Mesenchymal stem cell (in vitro differentiated cells and primary cell): ENCODE measurements at regions not wholly inside any gene's neighbourhood (a gene's known extent, or its start where the extent isn't known, plus 50 kb on each side); places are given as distances from the start of the nearest gene placed in this dataset.

ENCODE experiments used
- DNase-seq: peaks from one replicate; pipeline ENCODE4 v3.0.0-alpha.2; 2013
- H2AFZ ChIP-seq: one replicate; pipeline ENCODE4 v1.6.1; 2013; ENCODE audit warnings: low read depth, mild to moderate bottlenecking, control low read depth, inconsistent platforms, low read length, moderate library complexity
- H2AK5ac ChIP-seq: 2 replicates; pipeline ENCODE4 v1.6.1; 2013; ENCODE audit warnings: low read length, moderate library complexity, mild to moderate bottlenecking, inconsistent platforms; ENCODE audit not compliant: severe bottlenecking
- H2BK120ac ChIP-seq: one replicate; pipeline ENCODE4 v1.6.1; 2013; ENCODE audit warnings: low read depth, mild to moderate bottlenecking, inconsistent platforms, low read length, moderate library complexity
- H2BK12ac ChIP-seq, 2 experiments: one replicate each; pipeline ENCODE4 v1.6.1; 2013; ENCODE audit warnings: inconsistent platforms in 2 of 2, low read length in 2 of 2, mild to moderate bottlenecking in 2 of 2, moderate library complexity in 2 of 2, control low read depth in 1 of 2
- H2BK15ac ChIP-seq: one replicate; pipeline ENCODE4 v1.6.1; 2013; ENCODE audit warnings: mild to moderate bottlenecking, low read depth, inconsistent platforms; ENCODE audit not compliant: poor library complexity, severe bottlenecking
- H2BK5ac ChIP-seq: 2 replicates; pipeline ENCODE4 v1.6.1; 2013; ENCODE audit warnings: low read depth, mild to moderate bottlenecking, low read length, control low read depth, inconsistent platforms; ENCODE audit not compliant: poor library complexity, severe bottlenecking
- H3K14ac ChIP-seq, 2 experiments: one replicate each; pipeline ENCODE4 v1.6.1; 2013; ENCODE audit warnings: inconsistent platforms in 2 of 2, low read length in 2 of 2, control low read depth in 1 of 2, mild to moderate bottlenecking in 1 of 2, moderate library complexity in 1 of 2
- H3K18ac ChIP-seq, 2 experiments: one replicate each; pipeline ENCODE4 v1.6.1; 2013; ENCODE audit warnings: inconsistent platforms in 2 of 2, low read length in 2 of 2, control low read depth in 1 of 2, low read depth in 1 of 2, mild to moderate bottlenecking in 1 of 2
- H3K23ac ChIP-seq, 2 experiments: one replicate each; pipeline ENCODE4 v1.6.1; 2013; ENCODE audit warnings: inconsistent platforms in 2 of 2, low read length in 2 of 2, mild to moderate bottlenecking in 2 of 2, moderate library complexity in 2 of 2, control low read depth in 1 of 2
- H3K27ac ChIP-seq: 2 replicates; pipeline ENCODE4 v1.5.1; 2013; ENCODE audit warnings: mild to moderate bottlenecking, moderate library complexity, low read length, control low read depth, inconsistent platforms; ENCODE audit not compliant: poor library complexity, severe bottlenecking
- H3K27me3 ChIP-seq, 2 experiments: 2 replicates each; pipeline versions ENCODE4 v1.6.1 to v1.7.0; 2013; ENCODE audit warnings: low read length in 2 of 2, mild to moderate bottlenecking in 2 of 2, moderate library complexity in 2 of 2, control low read depth in 1 of 2, inconsistent platforms in 1 of 2; ENCODE audit not compliant: control insufficient read depth in 1 of 2, insufficient read depth in 1 of 2
- H3K36me3 ChIP-seq, 2 experiments: 2 replicates each; pipeline versions ENCODE4 v1.6.1 to v1.7.0; 2013; ENCODE audit warnings: low read length in 2 of 2, control low read depth in 1 of 2, inconsistent platforms in 1 of 2, low read depth in 1 of 2, mild to moderate bottlenecking in 1 of 2; ENCODE audit not compliant: insufficient read depth in 2 of 2, control insufficient read depth in 1 of 2
- H3K4ac ChIP-seq, 2 experiments: one replicate each; pipeline ENCODE4 v1.6.1; 2013; ENCODE audit warnings: inconsistent platforms in 2 of 2, low read length in 2 of 2, mild to moderate bottlenecking in 2 of 2, moderate library complexity in 2 of 2, control low read depth in 1 of 2, low read depth in 1 of 2
- H3K4me1 ChIP-seq: 2 replicates; pipeline ENCODE4 v1.6.1; 2013; ENCODE audit warnings: low read depth, low read length, control low read depth; ENCODE audit not compliant: control insufficient read depth, insufficient read depth
- H3K4me2 ChIP-seq: 2 replicates; pipeline ENCODE4 v1.6.1; 2013; ENCODE audit warnings: low read length, mild to moderate bottlenecking, inconsistent platforms; ENCODE audit not compliant: poor library complexity, severe bottlenecking
- H3K4me3 ChIP-seq, 2 experiments: 2 replicates each; pipeline versions ENCODE4 v1.5.1 to v1.7.0; 2013; ENCODE audit warnings: low read length in 2 of 2, mild to moderate bottlenecking in 2 of 2, control low read depth in 1 of 2, low read depth in 1 of 2; ENCODE audit not compliant: insufficient read depth in 1 of 2
- H3K79me1 ChIP-seq: replicated peaks from 2 replicates; pipeline ENCODE4 v1.6.1; 2013; ENCODE audit warnings: mild to moderate bottlenecking, control low read depth, low read length, inconsistent platforms; ENCODE audit not compliant: poor library complexity, severe bottlenecking
- H3K9ac ChIP-seq: 2 replicates; pipeline ENCODE4 v1.7.0; 2013; ENCODE audit warnings: mild to moderate bottlenecking, low read length, moderate library complexity
- H3K9me3 ChIP-seq: 2 replicates; pipeline ENCODE4 v1.7.0; 2013; ENCODE audit warnings: mild to moderate bottlenecking, low read length; ENCODE audit not compliant: control insufficient read depth
- H4K8ac ChIP-seq: one replicate; pipeline ENCODE4 v1.6.1; 2013; ENCODE audit warnings: inconsistent platforms, mild to moderate bottlenecking, low read length, moderate library complexity
- H4K91ac ChIP-seq: one replicate; pipeline ENCODE4 v1.6.1; 2013; ENCODE audit warnings: mild to moderate bottlenecking, low read length, inconsistent platforms
- WGBS: methylation state at CpG from one replicate; pipeline ENCODE4 v1.1.7; 2013; ENCODE audit warnings: mixed read lengths; 5-methylcytosine and 5-hydroxymethylcytosine counted together

DNA sequence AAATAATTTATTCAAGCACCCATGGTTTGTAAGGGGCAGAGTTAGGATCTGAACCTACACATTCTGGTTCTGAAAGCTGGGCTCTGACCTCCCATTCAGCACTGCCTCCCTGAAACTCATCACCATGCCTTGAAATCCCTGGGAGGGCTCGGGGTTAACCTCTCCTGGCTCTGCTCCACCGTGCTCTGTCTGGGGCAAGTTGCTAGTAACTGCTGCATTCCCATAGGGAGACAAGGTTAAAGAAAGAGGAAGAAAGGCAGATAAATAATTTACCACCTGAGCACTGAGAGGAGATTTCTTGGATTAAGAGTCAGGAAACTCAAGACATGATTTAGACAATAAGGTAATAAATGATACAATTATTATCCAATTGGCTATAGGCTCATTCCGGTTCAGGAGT, 199.3 kb downstream of the KIF18A start:
- Histone ChIP-seq H2BK5ac (no peak overlapping the region), H3K4ac (peak overlapping the region in 1 of 2 experiments; percentile 42), H3K23ac (no peak overlapping the region), H3K9ac (no peak overlapping the region), H2BK12ac (peak overlapping the region in 1 of 2 experiments; percentile 54), H3K4me2 (no peak overlapping the region), H4K91ac (no peak overlapping the region), H2AK5ac (peak overlapping the region; percentile 84), H3K4me3 (no peak overlapping the region), H3K79me1 (no peaks in the 10 kb centered on the region), H2BK15ac (no peak overlapping the region), H3K27me3 (no peaks in the 10 kb centered on the region), H2BK120ac (no peak overlapping the region), H3K27ac (peak overlapping the region; percentile 10), H3K14ac (no peak overlapping the region), H4K8ac (no peak overlapping the region), H3K4me1 (peaks cover 9% of the 10 kb centered on the region), H2AFZ (no peak overlapping the region), H3K36me3 (no peaks in the 10 kb centered on the region), H3K18ac (no peak overlapping the region), H3K9me3 (no peaks in the 10 kb centered on the region)
- DNase-seq, result no peak
- 87% methylated on average over 3 of the region's 3 CpGs for WGBS

DNA sequence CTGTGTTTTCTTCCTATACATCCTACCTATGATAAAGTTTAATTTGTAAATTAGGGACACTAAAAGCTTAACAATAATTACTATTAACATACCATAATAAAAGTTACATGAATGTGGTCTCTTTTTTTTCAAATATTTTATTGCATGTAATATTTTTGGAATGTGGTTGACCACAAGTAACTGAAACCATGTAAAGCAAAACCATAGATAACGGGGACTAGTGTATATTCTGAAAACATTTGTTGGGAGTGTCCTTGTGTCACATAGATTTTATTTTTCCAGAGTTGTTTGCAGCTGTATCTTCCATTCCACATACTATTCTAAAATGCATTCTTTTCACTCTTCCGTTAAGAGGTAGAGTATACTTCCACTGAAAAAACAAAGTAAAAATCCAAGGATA, 200.4 kb downstream of the KIF18A start:
- H3K36me3 ChIP-seq, result no peaks in the 10 kb centered on the region
- H2BK12ac ChIP-seq, result no peak overlapping the region
- H3K4me3 ChIP-seq, result no peak overlapping the region
- no peak overlapping the region for H2AK5ac ChIP-seq
- no peak overlapping the region for H2BK5ac ChIP-seq
- 100% methylated on average over 1 of the region's 2 CpGs for WGBS
- no peak overlapping the region for H3K27ac ChIP-seq
- no peak overlapping the region for H3K4ac ChIP-seq
- H3K4me1 ChIP-seq, result peaks cover 9% of the 10 kb centered on the region
- no peak overlapping the region for H2AFZ ChIP-seq
- no peak overlapping the region for H3K23ac ChIP-seq
- H3K9ac ChIP-seq, result no peak overlapping the region
- H2BK120ac ChIP-seq, result no peak overlapping the region
- H3K27me3 ChIP-seq, result no peaks in the 10 kb centered on the region
- H3K14ac ChIP-seq, result no peak overlapping the region
- no peaks in the 10 kb centered on the region for H3K79me1 ChIP-seq
- DNase-seq, result no peak
- H3K18ac ChIP-seq, result no peak overlapping the region
- no peak overlapping the region for H4K8ac ChIP-seq
- no peak overlapping the region for H2BK15ac ChIP-seq
- H3K9me3 ChIP-seq, result no peaks in the 10 kb centered on the region
- no peak overlapping the region for H4K91ac ChIP-seq
- H3K4me2 ChIP-seq, result no peak overlapping the region

DNA sequence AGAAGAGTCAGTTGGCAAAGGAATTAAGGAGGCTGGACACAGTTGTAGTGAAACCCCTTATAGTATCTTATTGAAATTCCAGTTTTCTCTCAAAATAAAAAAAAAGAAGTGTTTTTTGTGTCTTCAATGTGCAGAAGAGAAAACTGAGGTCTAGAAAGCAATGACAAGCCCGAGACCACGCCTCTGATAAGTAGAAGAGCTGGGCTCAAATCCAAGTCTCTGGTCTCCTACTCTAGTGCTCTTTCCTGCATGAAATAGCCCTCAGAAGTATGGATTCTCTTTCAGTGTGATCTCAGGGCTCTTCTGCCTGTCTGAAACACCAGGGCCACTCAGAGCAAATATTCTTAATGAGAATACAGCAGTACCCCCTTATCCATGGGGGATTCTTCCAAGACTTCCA, 200.9 kb downstream of the KIF18A start:
- Histone ChIP-seq H3K4me2 (no peak overlapping the region), H2BK120ac (no peak overlapping the region), H3K14ac (no peak overlapping the region), H4K91ac (no peak overlapping the region), H3K27me3 (no peaks in the 10 kb centered on the region), H3K4me1 (peaks cover 8% of the 10 kb centered on the region), H3K27ac (no peak overlapping the region), H3K18ac (no peak overlapping the region), H3K9ac (no peak overlapping the region), H4K8ac (no peak overlapping the region), H2BK5ac (no peak overlapping the region), H2AFZ (no peak overlapping the region), H3K23ac (no peak overlapping the region), H2BK15ac (no peak overlapping the region), H2AK5ac (peak overlapping the region; percentile 13), H3K36me3 (no peaks in the 10 kb centered on the region), H3K4ac (no peak overlapping the region), H3K4me3 (no peak overlapping the region), H3K9me3 (no peaks in the 10 kb centered on the region), H2BK12ac (no peak overlapping the region), H3K79me1 (no peaks in the 10 kb centered on the region)
- no peak for DNase-seq
- WGBS, result 77% methylated on average over 2 of the region's 2 CpGs

DNA sequence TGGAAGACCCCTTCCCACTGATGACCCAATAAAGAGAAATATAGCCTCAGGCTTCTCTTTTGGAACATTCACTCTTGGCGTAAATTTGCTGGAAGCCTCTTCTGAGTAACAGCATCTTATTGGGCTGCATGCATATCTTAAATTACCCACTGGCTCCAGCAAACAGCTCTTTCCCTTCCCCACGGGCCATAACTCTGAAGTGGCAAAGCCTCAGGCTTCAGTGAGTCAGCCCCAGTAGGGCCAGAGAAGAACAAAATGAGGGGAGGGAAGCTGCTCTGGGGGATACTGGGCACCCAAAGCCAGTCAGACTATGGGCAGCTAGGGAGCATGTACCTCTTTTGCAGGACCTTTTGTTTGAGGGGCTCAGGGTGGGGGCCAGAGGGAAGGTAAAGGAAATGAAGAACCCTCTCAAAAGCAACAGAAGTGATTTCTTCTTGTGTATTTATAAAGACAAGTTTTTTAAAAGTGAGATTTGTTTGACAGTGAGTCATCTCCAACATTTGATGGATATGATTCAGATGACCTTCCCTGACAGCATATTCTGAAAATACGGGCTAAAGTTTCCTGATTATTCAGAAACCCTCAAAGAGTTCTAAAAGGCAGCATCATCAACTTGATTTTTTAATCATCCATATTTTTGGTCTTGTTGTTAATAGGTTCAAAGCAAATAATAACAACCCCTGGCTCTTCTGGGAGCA, 203.4 kb downstream of the KIF18A start:
- H3K9me3 ChIP-seq, result no peaks in the 10 kb centered on the region
- H3K4ac ChIP-seq, result no peak overlapping the region
- H2BK5ac ChIP-seq, result peak overlapping the region; percentile 63
- no peaks in the 10 kb centered on the region for H3K27me3 ChIP-seq
- peak overlapping the region; percentile 22 for H4K91ac ChIP-seq
- no peak overlapping the region for H4K8ac ChIP-seq
- peak overlapping the region in 1 of 2 experiments; percentile 78 for H3K18ac ChIP-seq
- H3K36me3 ChIP-seq, result no peaks in the 10 kb centered on the region
- peak overlapping the region in 1 of 2 experiments; percentile 89 for H2BK12ac ChIP-seq
- peak overlapping the region in 1 of 2 experiments; percentile 41 for H3K4me3 ChIP-seq
- peaks cover 6% of the 10 kb centered on the region for H3K4me1 ChIP-seq
- peak; percentile 72 for DNase-seq
- no peak overlapping the region for H2BK15ac ChIP-seq
- no peak overlapping the region for H2AFZ ChIP-seq
- H3K4me2 ChIP-seq, result no peak overlapping the region
- H3K23ac ChIP-seq, result no peak overlapping the region
- peak overlapping the region; percentile 72 for H3K27ac ChIP-seq
- no peaks in the 10 kb centered on the region for H3K79me1 ChIP-seq
- H2AK5ac ChIP-seq, result peak overlapping the region; percentile 24
- H2BK120ac ChIP-seq, result peak overlapping the region; percentile 61
- WGBS, result 17% methylated on average over 2 of the region's 3 CpGs
- H3K9ac ChIP-seq, result peak overlapping the region; percentile 75
- no peak overlapping the region for H3K14ac ChIP-seq
